K562 (cell line): ENCODE measurements at regions not wholly inside any gene's neighbourhood (a gene's known extent, or its start where the extent isn't known, plus 50 kb on each side); places are given as distances from the start of the nearest gene placed in this dataset.

Source experiments
- ATAC-seq: fragments of 200-7000 bp; cut with Tn5 transposase; 3 replicates; pipeline ENCODE4 v1.9.1; 2020; ENCODE audit warnings: moderate library complexity
- BruUV-seq: library from RNA; stranded (reverse); fragments of 400-500 nt; replicated peaks from 2 replicates; lab custom pipeline; 2021; lab: Mats Ljungman, UMichigan
- CTCF ChIA-PET: fragments of 300-600 bp; formaldehyde crosslinking; extraction: SDS; loops from one replicate; lab custom pipeline; 2021; ENCODE audit warnings: low intra/inter-chr PET ratio; lab: Yijun Ruan, JAX
- POLR2A ChIA-PET: fragments of 300-600, 350-650 bp; sonication (Branson Sonifier 250); formaldehyde crosslinking; extraction: SDS; loops from one replicate; lab custom pipeline; 2021; ENCODE audit warnings: antibody characterized with exemption, inconsistent platforms; lab: Yijun Ruan, JAX
- DNase-seq, 4 experiments: peaks; one replicate each; pipeline versions ENCODE4 v3.0.0 to v3.0.0-alpha.2; 2011 to 2018; ENCODE audit warnings: low spot score in 3 of 4, mixed read lengths in 3 of 4; ENCODE audit errors: extremely low read depth in 1 of 4
- FAIRE-seq: peaks from 2 replicates; lab custom pipeline; 2011; peaks lifted over from hg19 to GRCh38; lab: Jason Lieb, UNC
- H2AFZ ChIP-seq: 2 replicates; pipeline ENCODE4 v1.6.0; 2011; ENCODE audit warnings: low read depth, low read length, control low read depth, inconsistent platforms
- H3K27ac ChIP-seq: fragments of 200-600 bp; 3 replicates; pipeline ENCODE4 v1.8.0; 2011; ENCODE audit warnings: low read depth, mild to moderate bottlenecking, control low read depth, inconsistent platforms, low read length, moderate library complexity, mixed read lengths; ENCODE audit errors: extremely low read depth
- H3K27me3 ChIP-seq, 2 experiments: fragments of 300-600 bp in 1 of 2; 2 replicates in 1 of 2; 3 replicates in 1 of 2; pipeline versions ENCODE4 v1.6.0 to v1.8.0; 2011; ENCODE audit warnings: inconsistent platforms in 2 of 2, low read length in 2 of 2, mild to moderate bottlenecking in 1 of 2, mixed read lengths in 1 of 2, moderate library complexity in 1 of 2; ENCODE audit not compliant: control insufficient read depth in 2 of 2, insufficient read depth in 2 of 2
- H3K36me3 ChIP-seq: fragments of 300-600 bp; 3 replicates; pipeline ENCODE4 v1.8.0; 2011; ENCODE audit warnings: mild to moderate bottlenecking, low read length, inconsistent platforms; ENCODE audit not compliant: control insufficient read depth, insufficient read depth
- H3K4me1 ChIP-seq, 2 experiments: fragments of 200-600 bp in 1 of 2; replicated peaks in 1 of 2; 2 replicates in 1 of 2; 3 replicates in 1 of 2; pipeline versions ENCODE4 v1.5.1 to v1.8.0; 2011; ENCODE audit warnings: inconsistent platforms in 2 of 2, low read length in 2 of 2, mild to moderate bottlenecking in 1 of 2, mixed read lengths in 1 of 2, moderate library complexity in 1 of 2; ENCODE audit not compliant: control insufficient read depth in 2 of 2, insufficient read depth in 2 of 2
- H3K4me2 ChIP-seq: 2 replicates; pipeline ENCODE4 v1.6.1; 2011; ENCODE audit warnings: low read length, control low read depth, inconsistent platforms, mixed read lengths; ENCODE audit not compliant: insufficient read depth
- H3K4me3 ChIP-seq: fragments of 200-600 bp; sonication (generic), shearing (Covaris generic); 2 replicates; pipeline ENCODE4 v1.5.1; 2016; ENCODE audit warnings: control low read depth, inconsistent platforms
- H3K79me2 ChIP-seq: fragments of 200-600 bp; 3 replicates; pipeline ENCODE4 v1.8.0; 2011; ENCODE audit warnings: low read length, inconsistent platforms; ENCODE audit not compliant: control insufficient read depth, insufficient read depth
- H3K9ac ChIP-seq, 2 experiments: 2 replicates each; pipeline versions ENCODE4 v1.6.0 to v1.6.1; 2011; ENCODE audit warnings: low read depth in 2 of 2, low read length in 2 of 2, control low read depth in 1 of 2, inconsistent platforms in 1 of 2, mild to moderate bottlenecking in 1 of 2, mixed read lengths in 1 of 2; ENCODE audit not compliant: insufficient read depth in 1 of 2
- H3K9me1 ChIP-seq: one replicate; pipeline ENCODE4 v1.6.0; 2011; ENCODE audit warnings: inconsistent platforms, mild to moderate bottlenecking, low read length, moderate library complexity; ENCODE audit not compliant: control insufficient read depth, insufficient read depth
- H3K9me3 ChIP-seq: replicated peaks from 2 replicates; pipeline ENCODE4 v1.5.1; 2011; ENCODE audit warnings: low read depth, low read length, inconsistent platforms; ENCODE audit not compliant: control insufficient read depth, insufficient read depth
- H4K20me1 ChIP-seq: replicated peaks from 2 replicates; pipeline ENCODE4 v1.6.1; 2011; ENCODE audit warnings: low read length, inconsistent platforms, mixed read lengths; ENCODE audit not compliant: control insufficient read depth, insufficient read depth
- ATF1 ChIP-seq, 2 experiments: fragments of 450-650 bp in 1 of 2; IDR thresholded peaks; 2 replicates each; pipeline ENCODE4 v1.6.1; 2016; ENCODE audit warnings: missing compliant biosample characterization in 1 of 2, missing genetic modification characterization in 1 of 2
- CREB3L1 ChIP-seq: fragments of 450-650 bp; IDR thresholded peaks from 2 replicates; pipeline ENCODE4 v1.6.1; 2014; ENCODE audit warnings: low read depth, mild to moderate bottlenecking, moderate library complexity, borderline replicate concordance
- FOXJ3 ChIP-seq: sonication (generic); formaldehyde crosslinking; IDR thresholded peaks from 2 replicates; pipeline ENCODE4 v1.4.0; 2020; ENCODE audit warnings: mild to moderate bottlenecking, missing genetic modification reagents
- NR2F6 ChIP-seq: fragments of 450-650 bp; formaldehyde crosslinking; IDR thresholded peaks from 2 replicates; pipeline ENCODE4 v1.4.0; 2020; ENCODE audit warnings: mild to moderate bottlenecking
- POLR3G ChIP-seq: IDR thresholded peaks from 2 replicates; pipeline ENCODE4 v1.6.1; 2011; ENCODE audit not compliant: insufficient read length, insufficient replicate concordance; ENCODE audit errors: extremely low read depth
- PRPF4 ChIP-seq: fragments of 200-400 bp; formaldehyde crosslinking; IDR thresholded peaks from one replicate; pipeline ENCODE4 v1.6.1; 2017; ENCODE audit warnings: low read length, low read depth, mild to moderate bottlenecking; ENCODE audit not compliant: insufficient read depth, poor library complexity, severe bottlenecking
- PURB ChIP-seq: sonication (generic); formaldehyde crosslinking; IDR thresholded peaks from 2 replicates; pipeline ENCODE4 v1.9.0; 2021; ENCODE audit warnings: low read depth, mild to moderate bottlenecking, missing genetic modification reagents
- RB1 ChIP-seq: fragments of 450-650 bp; IDR thresholded peaks from 2 replicates; pipeline ENCODE4 v1.6.1; 2017; ENCODE audit warnings: low read depth, mild to moderate bottlenecking
- RBM17 ChIP-seq: fragments of 200-400 bp; formaldehyde crosslinking; IDR thresholded peaks from 2 replicates; pipeline ENCODE4 v1.6.1; 2017; ENCODE audit warnings: low read depth, mild to moderate bottlenecking, low read length, borderline replicate concordance
- SMC3 ChIP-seq: conservative IDR thresholded peaks from 2 replicates; pipeline ENCODE4 v1.6.1; 2011; ENCODE audit warnings: low read depth, low read length, improper control_type of control experiment; ENCODE audit not compliant: insufficient read depth
- TCF3 ChIP-seq: sonication (generic); formaldehyde crosslinking; IDR thresholded peaks from 2 replicates; pipeline ENCODE4 v1.4.0; 2020; ENCODE audit warnings: mild to moderate bottlenecking, missing genetic modification reagents
- ZFP1 ChIP-seq: fragments of 450-650 bp; formaldehyde crosslinking; IDR thresholded peaks from 2 replicates; pipeline ENCODE4 v1.4.0; 2020; ENCODE audit warnings: mild to moderate bottlenecking, mixed read lengths
- WGBS: fragments of 100-300 bp; shearing (Covaris generic); methylation state at CpG from one replicate; pipeline ENCODE4 v1.1.6; 2016; ENCODE audit warnings: low coverage, mixed read lengths; ENCODE audit not compliant: insufficient coverage; ENCODE audit errors: missing lambda C conversion rate; 5-methylcytosine and 5-hydroxymethylcytosine counted together
- in situ Hi-C: fragments of 300-500 bp; cut with MboI; formaldehyde crosslinking; loops from 4 replicates; pipeline ENCODE4 v1.15.0; 2018; ENCODE audit warnings: inconsistent platforms, mixed read lengths
- intact Hi-C: fragments of 100-400 bp; cut with micrococcal nuclease; formaldehyde crosslinking; loops from 2 replicates; pipeline ENCODE4 v1.14.2; 2022
- TF ChIP-seq, protein P1 (sequence below): fragments of 150-350 bp; IDR thresholded peaks from 2 replicates; pipeline ENCODE4 v1.6.1; 2014; ENCODE audit warnings: low read depth, mild to moderate bottlenecking, low read length, borderline replicate concordance
- TF ChIP-seq, protein P2 (sequence below), 3 experiments: fragments of 200-800 bp in 1 of 3; sonication (Bioruptor generic) in 1 of 3; sonication (generic) in 1 of 3; formaldehyde crosslinking in 1 of 3; IDR thresholded peaks; 2 replicates each; pipeline versions ENCODE4 v1.6.1 to v1.8.0; 2016 to 2022; ENCODE audit warnings: mild to moderate bottlenecking in 2 of 3, missing compliant biosample characterization in 2 of 3, missing genetic modification characterization in 2 of 3, missing genetic modification reagents in 1 of 3
- TF ChIP-seq, protein P3 (sequence below): sonication (generic); IDR thresholded peaks from 2 replicates; pipeline ENCODE4 v1.6.1; 2016

DNA sequence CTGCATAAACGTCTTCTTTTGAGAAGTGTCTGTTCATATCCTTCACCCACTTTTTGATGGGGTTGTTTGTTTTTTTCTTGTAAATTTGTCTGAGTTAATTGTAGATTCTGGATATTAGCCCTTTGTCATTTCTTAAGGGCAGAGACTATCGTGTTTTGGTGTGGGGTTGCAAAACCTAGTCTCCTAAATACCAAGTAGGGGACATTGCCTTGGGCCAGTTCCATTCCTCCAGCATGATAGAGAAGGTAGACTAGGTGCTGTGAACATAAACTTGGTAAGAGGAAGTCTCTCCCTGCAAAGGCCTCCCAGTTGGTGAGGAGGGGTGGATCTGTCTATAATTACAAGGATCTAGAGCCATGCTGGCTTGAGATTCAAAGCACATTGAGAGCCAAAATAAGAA is 390.7 kb downstream of the VRK1 start:
- ATAC-seq, result no peak
- in situ Hi-C loops (no loop called here), intact Hi-C loops (no loop called here)
- no peaks in the 10 kb centered on the region for H3K9me1 ChIP-seq
- no peak overlapping the region for H2AFZ ChIP-seq
- ChIA-PET POLR2A (no interaction called here), CTCF (no interaction called here)
- DNase-seq, result no peak
- H3K4me1 ChIP-seq, result no peaks in the 10 kb centered on the region
- H3K27me3 ChIP-seq, result no peaks in the 10 kb centered on the region
- no peak for FAIRE-seq
- no peak for TF ChIP-seq RB1
- no peak for TF ChIP-seq RBM17
- TF ChIP-seq PRPF4, result no peak
- TF ChIP-seq ATF1 (CRISPR knock-in tag; IDR thresholded peaks at IDR 0.05), result no peak
- no peak for TF ChIP-seq ATF1 (tag; IDR thresholded peaks at IDR 0.05)
- TF ChIP-seq POLR3G, result no peak
- TF ChIP-seq, protein P1, sequence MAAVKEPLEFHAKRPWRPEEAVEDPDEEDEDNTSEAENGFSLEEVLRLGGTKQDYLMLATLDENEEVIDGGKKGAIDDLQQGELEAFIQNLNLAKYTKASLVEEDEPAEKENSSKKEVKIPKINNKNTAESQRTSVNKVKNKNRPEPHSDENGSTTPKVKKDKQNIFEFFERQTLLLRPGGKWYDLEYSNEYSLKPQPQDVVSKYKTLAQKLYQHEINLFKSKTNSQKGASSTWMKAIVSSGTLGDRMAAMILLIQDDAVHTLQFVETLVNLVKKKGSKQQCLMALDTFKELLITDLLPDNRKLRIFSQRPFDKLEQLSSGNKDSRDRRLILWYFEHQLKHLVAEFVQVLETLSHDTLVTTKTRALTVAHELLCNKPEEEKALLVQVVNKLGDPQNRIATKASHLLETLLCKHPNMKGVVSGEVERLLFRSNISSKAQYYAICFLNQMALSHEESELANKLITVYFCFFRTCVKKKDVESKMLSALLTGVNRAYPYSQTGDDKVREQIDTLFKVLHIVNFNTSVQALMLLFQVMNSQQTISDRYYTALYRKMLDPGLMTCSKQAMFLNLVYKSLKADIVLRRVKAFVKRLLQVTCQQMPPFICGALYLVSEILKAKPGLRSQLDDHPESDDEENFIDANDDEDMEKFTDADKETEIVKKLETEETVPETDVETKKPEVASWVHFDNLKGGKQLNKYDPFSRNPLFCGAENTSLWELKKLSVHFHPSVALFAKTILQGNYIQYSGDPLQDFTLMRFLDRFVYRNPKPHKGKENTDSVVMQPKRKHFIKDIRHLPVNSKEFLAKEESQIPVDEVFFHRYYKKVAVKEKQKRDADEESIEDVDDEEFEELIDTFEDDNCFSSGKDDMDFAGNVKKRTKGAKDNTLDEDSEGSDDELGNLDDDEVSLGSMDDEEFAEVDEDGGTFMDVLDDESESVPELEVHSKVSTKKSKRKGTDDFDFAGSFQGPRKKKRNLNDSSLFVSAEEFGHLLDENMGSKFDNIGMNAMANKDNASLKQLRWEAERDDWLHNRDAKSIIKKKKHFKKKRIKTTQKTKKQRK, result no peak
- TF ChIP-seq, protein P2, sequence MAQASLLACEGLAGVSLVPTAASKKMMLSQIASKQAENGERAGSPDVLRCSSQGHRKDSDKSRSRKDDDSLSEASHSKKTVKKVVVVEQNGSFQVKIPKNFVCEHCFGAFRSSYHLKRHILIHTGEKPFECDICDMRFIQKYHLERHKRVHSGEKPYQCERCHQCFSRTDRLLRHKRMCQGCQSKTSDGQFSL (CRISPR knock-in tag; IDR thresholded peaks at IDR 0.05), result no peak
- TF ChIP-seq, protein P2 (tag; IDR thresholded peaks at IDR 0.05), result no peak
- TF ChIP-seq TCF3 (CRISPR knock-in tag), result no peak
- no peak for TF ChIP-seq FOXJ3 (CRISPR knock-in tag)
- TF ChIP-seq, protein P3, sequence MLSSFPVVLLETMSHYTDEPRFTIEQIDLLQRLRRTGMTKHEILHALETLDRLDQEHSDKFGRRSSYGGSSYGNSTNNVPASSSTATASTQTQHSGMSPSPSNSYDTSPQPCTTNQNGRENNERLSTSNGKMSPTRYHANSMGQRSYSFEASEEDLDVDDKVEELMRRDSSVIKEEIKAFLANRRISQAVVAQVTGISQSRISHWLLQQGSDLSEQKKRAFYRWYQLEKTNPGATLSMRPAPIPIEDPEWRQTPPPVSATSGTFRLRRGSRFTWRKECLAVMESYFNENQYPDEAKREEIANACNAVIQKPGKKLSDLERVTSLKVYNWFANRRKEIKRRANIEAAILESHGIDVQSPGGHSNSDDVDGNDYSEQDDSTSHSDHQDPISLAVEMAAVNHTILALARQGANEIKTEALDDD, result no peak
- TF ChIP-seq ZFP1 (CRISPR knock-in tag), result no peak
- no peak for TF ChIP-seq PURB (CRISPR knock-in tag)
- no peak for TF ChIP-seq CREB3L1
- no peak for TF ChIP-seq NR2F6 (CRISPR knock-in tag)
- TF ChIP-seq SMC3, result no peak
- H3K27ac ChIP-seq, result no peak overlapping the region
- no peaks in the 10 kb centered on the region for H3K79me2 ChIP-seq
- H4K20me1 ChIP-seq, result no peaks in the 10 kb centered on the region
- H3K9me3 ChIP-seq, result no peaks in the 10 kb centered on the region
- no peak overlapping the region for H3K9ac ChIP-seq
- no CpG with 5 or more reads among the region's 2 CpGs for WGBS
- no peaks in the 10 kb centered on the region for H3K36me3 ChIP-seq
- H3K4me2 ChIP-seq, result no peak overlapping the region
- no TSS peak for BruUV-seq
- no peak overlapping the region for H3K4me3 ChIP-seq
